ENCODE measurements at regions not wholly inside any gene's neighbourhood (a gene's known extent, or its start where the extent isn't known, plus 50 kb on each side); places are given as distances from the start of the nearest gene placed in this dataset.

- no peak for TF ChIP-seq POLR2AphosphoS5 (IDR thresholded peaks at IDR 0.05; ENCODE audit: low read depth, low read length)
- no peak for TF ChIP-seq REST (IDR thresholded peaks at IDR 0.05; ENCODE audit: low read depth)
- TF ChIP-seq CTCF (IDR thresholded peaks at IDR 0.05 in 2 of 3, conservative IDR thresholded peaks at IDR 0.05 in 1 of 3; ENCODE audit: borderline replicate concordance in 1 of 3, insufficient read depth in 1 of 3, low read depth in 2 of 3, low read length in 2 of 3), result no peak
- no peak for TF ChIP-seq JUND (IDR thresholded peaks at IDR 0.05)
- no peak for TF ChIP-seq POLR2A (IDR thresholded peaks at IDR 0.05; ENCODE audit: borderline replicate concordance, extremely low read depth, insufficient read depth, insufficient read length)
- TF ChIP-seq ELF1 (IDR thresholded peaks at IDR 0.05; ENCODE audit: borderline replicate concordance, low read depth), result no peak
- no peak for TF ChIP-seq SIN3A (IDR thresholded peaks at IDR 0.05; ENCODE audit: low read depth)
- TF ChIP-seq EZH2 (IDR thresholded peaks at IDR 0.05), result no peak
- TF ChIP-seq SP1 (IDR thresholded peaks at IDR 0.05; ENCODE audit: low read depth), result no peak
- TF ChIP-seq RAD21 (IDR thresholded peaks at IDR 0.05; ENCODE audit: low read depth), result no peak
- no peak for TF ChIP-seq ZNF274 (IDR thresholded peaks at IDR 0.05; ENCODE audit: low read depth, low read length)
- TF ChIP-seq ZFX (IDR thresholded peaks at IDR 0.05), result no peak
Measured at GRCh38 chr10:52654201-52654600, 118.4 kb downstream of the MBL2 start.

Data from HCT116 (cell line).